ENCODE measurements at regions not wholly inside any gene's neighbourhood (a gene's known extent, or its start where the extent isn't known, plus 50 kb on each side); places are given as distances from the start of the nearest gene placed in this dataset.

DNA sequence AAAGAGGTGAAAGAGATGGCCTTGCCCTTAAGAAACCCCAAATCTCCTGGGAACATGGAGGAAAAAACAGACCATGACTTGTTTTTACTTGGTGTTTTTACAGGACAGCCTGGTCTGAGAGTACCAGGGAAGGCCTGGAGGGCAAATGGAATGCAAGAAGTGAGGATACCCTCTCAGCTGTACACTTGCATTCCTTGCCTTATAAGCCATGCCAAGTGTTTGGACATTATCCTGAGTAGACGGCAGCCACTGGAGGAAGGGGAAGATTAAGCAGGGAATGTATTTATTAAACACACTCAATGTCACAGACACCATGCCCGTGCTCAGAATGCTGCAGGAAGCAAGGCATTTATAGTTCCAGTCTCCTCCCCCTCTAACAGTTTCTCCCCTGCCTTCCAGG is 581.4 kb downstream of the CDK5RAP2 start:
- DNase-seq = no peak
- Histone ChIP-seq H3K27ac (no peak overlapping the region), H3K36me3 (no peaks in the 10 kb centered on the region), H3K4me3 (no peak overlapping the region), H3K27me3 (no peaks in the 10 kb centered on the region), H3K4me1 (no peaks in the 10 kb centered on the region), H3K9me3 (no peaks in the 10 kb centered on the region)
- no peak for FAIRE-seq
- TF ChIP-seq, protein P1, sequence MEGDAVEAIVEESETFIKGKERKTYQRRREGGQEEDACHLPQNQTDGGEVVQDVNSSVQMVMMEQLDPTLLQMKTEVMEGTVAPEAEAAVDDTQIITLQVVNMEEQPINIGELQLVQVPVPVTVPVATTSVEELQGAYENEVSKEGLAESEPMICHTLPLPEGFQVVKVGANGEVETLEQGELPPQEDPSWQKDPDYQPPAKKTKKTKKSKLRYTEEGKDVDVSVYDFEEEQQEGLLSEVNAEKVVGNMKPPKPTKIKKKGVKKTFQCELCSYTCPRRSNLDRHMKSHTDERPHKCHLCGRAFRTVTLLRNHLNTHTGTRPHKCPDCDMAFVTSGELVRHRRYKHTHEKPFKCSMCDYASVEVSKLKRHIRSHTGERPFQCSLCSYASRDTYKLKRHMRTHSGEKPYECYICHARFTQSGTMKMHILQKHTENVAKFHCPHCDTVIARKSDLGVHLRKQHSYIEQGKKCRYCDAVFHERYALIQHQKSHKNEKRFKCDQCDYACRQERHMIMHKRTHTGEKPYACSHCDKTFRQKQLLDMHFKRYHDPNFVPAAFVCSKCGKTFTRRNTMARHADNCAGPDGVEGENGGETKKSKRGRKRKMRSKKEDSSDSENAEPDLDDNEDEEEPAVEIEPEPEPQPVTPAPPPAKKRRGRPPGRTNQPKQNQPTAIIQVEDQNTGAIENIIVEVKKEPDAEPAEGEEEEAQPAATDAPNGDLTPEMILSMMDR (IDR thresholded peaks at IDR 0.05) = no peak
- intact Hi-C loops (cut with DNase I) = no loop called here
- ATAC-seq = no peak
- WGBS, 2 donors = 22 to 28% methylated on average over 2 of the region's 2 CpGs

DNA sequence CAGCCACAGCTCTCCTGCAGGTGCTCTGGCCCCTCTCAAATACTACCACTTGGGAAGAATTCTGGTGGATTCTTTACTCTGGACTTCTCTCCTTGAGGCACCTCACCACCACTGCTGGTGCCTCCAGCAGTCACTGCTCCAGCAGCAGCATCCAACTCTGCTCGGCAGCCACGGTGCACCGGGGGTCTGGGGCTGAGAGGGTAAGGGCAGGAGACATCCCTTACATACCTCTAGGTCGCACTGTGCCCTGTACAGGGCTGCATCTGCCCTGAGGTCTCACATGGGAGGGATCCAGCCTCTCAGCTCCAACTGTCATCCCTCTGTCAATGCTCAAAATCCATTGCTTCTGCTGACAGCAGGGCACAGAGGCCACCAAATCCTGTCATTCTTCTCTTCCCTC is 588.2 kb downstream of the CDK5RAP2 start:
- no peaks in the 10 kb centered on the region for H3K9me3 ChIP-seq
- DNase-seq = no peak
- 46 to 61% methylated on average over 4 of the region's 4 CpGs for WGBS, 2 donors
- no peak overlapping the region for H3K4me3 ChIP-seq
- ATAC-seq = no peak
- H3K4me1 ChIP-seq = no peaks in the 10 kb centered on the region
- TF ChIP-seq, protein P1 (IDR thresholded peaks at IDR 0.05) = no peak
- intact Hi-C loops (cut with DNase I) = no loop called here
- H3K36me3 ChIP-seq = no peaks in the 10 kb centered on the region
- H3K27ac ChIP-seq = no peak overlapping the region
- no peaks in the 10 kb centered on the region for H3K27me3 ChIP-seq
- no peak for FAIRE-seq

DNA sequence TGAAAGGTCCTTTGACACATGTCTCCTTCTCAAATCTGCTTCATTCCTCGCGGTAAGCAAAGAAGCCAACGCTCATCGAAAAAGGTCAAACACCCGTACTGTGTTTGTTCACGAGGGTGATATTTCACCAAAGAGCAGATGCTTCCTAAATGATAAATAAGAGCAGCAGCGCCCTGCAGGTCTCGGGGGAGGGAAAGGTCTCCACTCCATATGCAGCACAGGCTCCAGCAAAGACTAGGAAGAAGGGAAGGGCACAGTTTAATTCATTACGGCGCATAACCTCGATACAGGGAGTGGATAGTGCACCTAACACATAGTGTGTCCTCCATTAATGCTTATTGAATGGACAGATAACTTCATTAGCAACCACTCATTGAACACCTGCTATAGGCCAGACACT is 593.3 kb downstream of the CDK5RAP2 start:
- no peak overlapping the region for H3K27ac ChIP-seq
- ATAC-seq (no peak), DNase-seq (no peak), FAIRE-seq (no peak)
- no peaks in the 10 kb centered on the region for H3K9me3 ChIP-seq
- H3K4me1 ChIP-seq = no peaks in the 10 kb centered on the region
- no peak overlapping the region for H3K4me3 ChIP-seq
- H3K27me3 ChIP-seq = no peaks in the 10 kb centered on the region
- WGBS, 2 donors = 43 to 47% methylated on average over 11 of the region's 11 CpGs
- intact Hi-C loops (cut with DNase I) = no loop called here
- TF ChIP-seq, protein P1 (IDR thresholded peaks at IDR 0.05) = no peak
- no peaks in the 10 kb centered on the region for H3K36me3 ChIP-seq

DNA sequence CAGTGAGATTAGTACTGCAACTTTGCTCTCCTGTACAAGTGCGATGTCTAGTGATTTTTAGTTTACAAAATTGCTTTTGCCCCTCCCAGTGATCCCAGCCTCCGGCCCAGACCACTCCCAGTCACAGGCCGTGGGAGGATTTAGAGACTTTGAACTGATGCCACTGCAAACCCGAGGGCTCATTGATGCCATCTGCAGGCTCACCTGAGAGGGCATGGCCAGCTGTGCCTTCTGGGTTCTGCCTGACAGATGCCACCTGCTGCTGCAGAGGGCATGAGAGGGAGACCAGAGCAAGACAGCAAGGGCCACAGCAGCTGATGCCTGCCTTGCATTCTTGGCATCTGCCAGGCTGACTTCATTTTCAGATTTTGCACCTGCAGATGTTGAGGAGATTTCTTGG is 593.8 kb downstream of the CDK5RAP2 start:
- Histone ChIP-seq H3K27ac (no peak overlapping the region), H3K36me3 (no peaks in the 10 kb centered on the region), H3K27me3 (no peaks in the 10 kb centered on the region), H3K4me1 (no peaks in the 10 kb centered on the region), H3K9me3 (no peaks in the 10 kb centered on the region), H3K4me3 (no peak overlapping the region)
- intact Hi-C loops (cut with DNase I) = no loop called here
- FAIRE-seq (no peak), ATAC-seq (no peak), DNase-seq (no peak)
- TF ChIP-seq, protein P1 (IDR thresholded peaks at IDR 0.05) = no peak
- 21 to 22% methylated on average over 4 of the region's 4 CpGs for WGBS, 2 donors

DNA sequence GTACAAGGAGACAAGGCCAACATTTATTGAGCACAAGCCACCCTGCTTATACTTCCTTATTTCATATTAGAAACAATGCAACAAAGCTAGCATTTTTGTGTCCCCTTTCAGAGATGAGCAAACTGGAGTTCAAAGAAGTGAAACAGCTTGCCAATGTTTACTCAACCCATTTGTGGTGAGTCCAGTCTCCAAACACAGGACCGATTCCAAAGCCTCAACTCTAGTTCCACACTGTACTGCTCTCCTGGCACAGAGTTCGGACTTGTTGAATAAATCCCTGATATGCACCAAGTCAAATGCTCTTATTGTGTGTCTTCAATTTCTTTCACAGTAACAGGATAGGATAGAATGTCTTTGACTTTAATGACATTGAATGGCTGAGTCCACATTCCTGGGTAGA is 604.8 kb upstream of the BRINP1 start:
- intact Hi-C loops (cut with DNase I) = no loop called here
- no peak for DNase-seq
- TF ChIP-seq, protein P1 (IDR thresholded peaks at IDR 0.05) = no peak

More for the DNA sequence above, 604.8 kb upstream of the BRINP1 start:
- H3K4me1 ChIP-seq = no peaks in the 10 kb centered on the region
- FAIRE-seq = no peak
- no peaks in the 10 kb centered on the region for H3K36me3 ChIP-seq
- ATAC-seq = no peak
- no peak overlapping the region for H3K4me3 ChIP-seq
- WGBS, 2 donors = 37% methylated on average over 2 of the region's 2 CpGs
- no peak overlapping the region for H3K27ac ChIP-seq
- no peaks in the 10 kb centered on the region for H3K9me3 ChIP-seq
- no peaks in the 10 kb centered on the region for H3K27me3 ChIP-seq
